ENCODE measurements at regions not wholly inside any gene's neighbourhood (a gene's known extent, or its start where the extent isn't known, plus 50 kb on each side); places are given as distances from the start of the nearest gene placed in this dataset.
"Not testable (repeated sequence)": the region's sequence is repeated elsewhere in the genome, so short reads cannot be mapped to it uniquely, and the experiment has no call there.

- Mint-ChIP-seq H3K9me3 (no peaks in the 10 kb centered on the region), H3K27me3 (ENCODE audit: low read depth) (no peaks in the 10 kb centered on the region), H3K36me3 (ENCODE audit: low read depth) (no peaks in the 10 kb centered on the region), H3K4me3 (no peak overlapping the region), H3K4me1 (ENCODE audit: low read depth) (peaks cover 16% of the 10 kb centered on the region), H3K27ac (no peak overlapping the region)
- intact Hi-C loops (cut with micrococcal nuclease), result no loop called here
- CTCF ChIA-PET, result interaction anchor here (0.7 kb wide), 1 partner anchor 247 kb away, joined by 3 read pairs; no protein-coding TSS in a partner anchor
- no peak for DNase-seq
These were observed 59.4 kb downstream of the EBLN1 start for GRCh38 chr10:22158426-22158825.

- H3K4me1 Mint-ChIP-seq (ENCODE audit: low read depth), result peaks cover 16% of the 10 kb centered on the region
- H3K9me3 Mint-ChIP-seq, result peaks cover 2% of the 10 kb centered on the region
- H3K27ac Mint-ChIP-seq, result no peak overlapping the region
- no peak overlapping the region for H3K4me3 Mint-ChIP-seq
- DNase-seq, result no peak
- intact Hi-C loops (cut with micrococcal nuclease), result no loop called here
- no peaks in the 10 kb centered on the region for H3K36me3 Mint-ChIP-seq (ENCODE audit: low read depth)
- peaks cover 4% of the 10 kb centered on the region for H3K27me3 Mint-ChIP-seq (ENCODE audit: low read depth)
- CTCF ChIA-PET, result no interaction called here
These were observed 61.1 kb downstream of the EBLN1 start for GRCh38 chr10:22156750-22157149.

GRCh38 chr10:22152403-22152802, 65.4 kb downstream of the EBLN1 start:
- H3K36me3 Mint-ChIP-seq (ENCODE audit: low read depth), result no peaks in the 10 kb centered on the region
- H3K4me3 Mint-ChIP-seq, result no peak overlapping the region
- peaks cover 9% of the 10 kb centered on the region for H3K9me3 Mint-ChIP-seq
- H3K27me3 Mint-ChIP-seq (ENCODE audit: low read depth), result peaks cover 8% of the 10 kb centered on the region
- no peaks in the 10 kb centered on the region for H3K4me1 Mint-ChIP-seq (ENCODE audit: low read depth)
- CTCF ChIA-PET, result no interaction called here
- intact Hi-C loops (cut with micrococcal nuclease), result no loop called here
- no peak for DNase-seq
- H3K27ac Mint-ChIP-seq, result no peak overlapping the region

GRCh38 chr10:22150842-22151241, 67.0 kb downstream of the EBLN1 start:
- H3K36me3 Mint-ChIP-seq (ENCODE audit: low read depth), result no peaks in the 10 kb centered on the region
- H3K27me3 Mint-ChIP-seq (ENCODE audit: low read depth), result peaks cover 10% of the 10 kb centered on the region
- intact Hi-C loops (cut with micrococcal nuclease), result no loop called here
- no peak for DNase-seq
- no peaks in the 10 kb centered on the region for H3K4me1 Mint-ChIP-seq (ENCODE audit: low read depth)
- peaks cover 13% of the 10 kb centered on the region for H3K9me3 Mint-ChIP-seq
- CTCF ChIA-PET, result no interaction called here
- H3K27ac Mint-ChIP-seq, result no peak overlapping the region
- H3K4me3 Mint-ChIP-seq, result no peak overlapping the region

GRCh38 chr10:22148961-22149360, 68.9 kb downstream of the EBLN1 start:
- DNase-seq, result no peak
- intact Hi-C loops (cut with micrococcal nuclease), result no loop called here

GRCh38 chr10:22145873-22146272, 71.9 kb downstream of the EBLN1 start:
- H3K27me3 Mint-ChIP-seq (ENCODE audit: low read depth); intact Hi-C loops (cut with micrococcal nuclease); H3K27ac Mint-ChIP-seq; CTCF ChIA-PET; H3K4me3 Mint-ChIP-seq; H3K9me3 Mint-ChIP-seq; DNase-seq; H3K36me3 Mint-ChIP-seq (ENCODE audit: low read depth); H3K4me1 Mint-ChIP-seq (ENCODE audit: low read depth): not testable (repeated sequence)

More at GRCh38 chr10:22148961-22149360, 68.9 kb downstream of the EBLN1 start:
- no peaks in the 10 kb centered on the region for H3K4me1 Mint-ChIP-seq (ENCODE audit: low read depth)
- CTCF ChIA-PET, result no interaction called here
- H3K9me3 Mint-ChIP-seq, result peaks cover 15% of the 10 kb centered on the region
- no peak overlapping the region for H3K4me3 Mint-ChIP-seq
- no peaks in the 10 kb centered on the region for H3K36me3 Mint-ChIP-seq (ENCODE audit: low read depth)
- peaks cover 10% of the 10 kb centered on the region for H3K27me3 Mint-ChIP-seq (ENCODE audit: low read depth)
- no peak overlapping the region for H3K27ac Mint-ChIP-seq

GRCh38 chr10:22137542-22137941, 80.3 kb downstream of the EBLN1 start:
- no peaks in the 10 kb centered on the region for H3K36me3 Mint-ChIP-seq (ENCODE audit: low read depth)
- no peak overlapping the region for H3K27ac Mint-ChIP-seq
- H3K27me3 Mint-ChIP-seq (ENCODE audit: low read depth), result peaks cover 6% of the 10 kb centered on the region
- CTCF ChIA-PET, result no interaction called here
- H3K4me1 Mint-ChIP-seq (ENCODE audit: low read depth), result peaks cover 7% of the 10 kb centered on the region
- intact Hi-C loops (cut with micrococcal nuclease), result no loop called here
- H3K4me3 Mint-ChIP-seq, result no peak overlapping the region
- H3K9me3 Mint-ChIP-seq, result no peaks in the 10 kb centered on the region
- DNase-seq, result no peak

- no peak for DNase-seq
- intact Hi-C loops (cut with micrococcal nuclease), result no loop called here
- H3K4me1 Mint-ChIP-seq (ENCODE audit: low read depth), result peaks cover 7% of the 10 kb centered on the region
- H3K27ac Mint-ChIP-seq, result no peak overlapping the region
- no peak overlapping the region for H3K4me3 Mint-ChIP-seq
- CTCF ChIA-PET, result interaction anchor here (0.6 kb wide), 1 partner anchor 24 kb away, joined by 3 read pairs; no protein-coding TSS in a partner anchor
- no peaks in the 10 kb centered on the region for H3K36me3 Mint-ChIP-seq (ENCODE audit: low read depth)
- H3K9me3 Mint-ChIP-seq, result no peaks in the 10 kb centered on the region
- peaks cover 6% of the 10 kb centered on the region for H3K27me3 Mint-ChIP-seq (ENCODE audit: low read depth)
These were observed 82.2 kb downstream of the EBLN1 start for GRCh38 chr10:22135591-22135990.

- CTCF ChIA-PET, result interaction anchor here (0.6 kb wide), 1 partner anchor 105 kb away, joined by 7 read pairs; no protein-coding TSS in a partner anchor
- DNase-seq, result peak; percentile 15
- no peaks in the 10 kb centered on the region for H3K9me3 Mint-ChIP-seq
- H3K4me3 Mint-ChIP-seq, result no peak overlapping the region
- peaks cover 10% of the 10 kb centered on the region for H3K27me3 Mint-ChIP-seq (ENCODE audit: low read depth)
- intact Hi-C loops (cut with micrococcal nuclease), result no loop called here
- H3K27ac Mint-ChIP-seq, result no peak overlapping the region
- H3K36me3 Mint-ChIP-seq (ENCODE audit: low read depth), result no peaks in the 10 kb centered on the region
- H3K4me1 Mint-ChIP-seq (ENCODE audit: low read depth), result peaks cover 13% of the 10 kb centered on the region
These were observed 83.8 kb downstream of the EBLN1 start for GRCh38 chr10:22133749-22134624.

GRCh38 chr10:22130824-22131223, 87.0 kb downstream of the EBLN1 start:
- H3K4me3 Mint-ChIP-seq; intact Hi-C loops (cut with micrococcal nuclease); CTCF ChIA-PET; DNase-seq; H3K36me3 Mint-ChIP-seq (ENCODE audit: low read depth); H3K27ac Mint-ChIP-seq; H3K9me3 Mint-ChIP-seq: not testable (repeated sequence)
- Mint-ChIP-seq H3K4me1 (ENCODE audit: low read depth) (peaks cover 13% of the 10 kb centered on the region), H3K27me3 (ENCODE audit: low read depth) (peaks cover 12% of the 10 kb centered on the region)

- CTCF ChIA-PET; H3K9me3 Mint-ChIP-seq; intact Hi-C loops (cut with micrococcal nuclease); H3K4me3 Mint-ChIP-seq; H3K27ac Mint-ChIP-seq; DNase-seq; H3K36me3 Mint-ChIP-seq (ENCODE audit: low read depth): not testable (repeated sequence)
- H3K27me3 Mint-ChIP-seq (ENCODE audit: low read depth), result peaks cover 12% of the 10 kb centered on the region
- peaks cover 13% of the 10 kb centered on the region for H3K4me1 Mint-ChIP-seq (ENCODE audit: low read depth)
These were observed 88.2 kb downstream of the EBLN1 start for GRCh38 chr10:22129612-22130011.

GRCh38 chr10:22121181-22121580, 96.6 kb downstream of the EBLN1 start:
- DNase-seq; H3K4me3 Mint-ChIP-seq; intact Hi-C loops (cut with micrococcal nuclease); H3K9me3 Mint-ChIP-seq; CTCF ChIA-PET; H3K27me3 Mint-ChIP-seq (ENCODE audit: low read depth); H3K27ac Mint-ChIP-seq; H3K36me3 Mint-ChIP-seq (ENCODE audit: low read depth); H3K4me1 Mint-ChIP-seq (ENCODE audit: low read depth): not testable (repeated sequence)

- intact Hi-C loops (cut with micrococcal nuclease); H3K9me3 Mint-ChIP-seq; H3K36me3 Mint-ChIP-seq (ENCODE audit: low read depth); CTCF ChIA-PET; H3K27me3 Mint-ChIP-seq (ENCODE audit: low read depth); H3K4me1 Mint-ChIP-seq (ENCODE audit: low read depth); H3K4me3 Mint-ChIP-seq; DNase-seq; H3K27ac Mint-ChIP-seq: not testable (repeated sequence)
These were observed 97.7 kb downstream of the EBLN1 start for GRCh38 chr10:22120072-22120471.
